GM19467 (cell line): ENCODE measurements at regions not wholly inside any gene's neighbourhood (a gene's known extent, or its start where the extent isn't known, plus 50 kb on each side); places are given as distances from the start of the nearest gene placed in this dataset.
"Not testable (repeated sequence)": the region's sequence is repeated elsewhere in the genome, so short reads cannot be mapped to it uniquely, and the experiment has no call there.

Source experiments
- ATAC-seq: cut with Tn5 transposase; IDR thresholded peaks from one replicate; pipeline ENCODE4 v1.9.1; 2021; ENCODE audit warnings: mild to moderate bottlenecking, moderate library complexity; ENCODE audit not compliant: unreplicated experiment

GRCh38 chrX:81348388-81348787, 146.5 kb downstream of the SH3BGRL start:
- no peak for ATAC-seq

DNA sequence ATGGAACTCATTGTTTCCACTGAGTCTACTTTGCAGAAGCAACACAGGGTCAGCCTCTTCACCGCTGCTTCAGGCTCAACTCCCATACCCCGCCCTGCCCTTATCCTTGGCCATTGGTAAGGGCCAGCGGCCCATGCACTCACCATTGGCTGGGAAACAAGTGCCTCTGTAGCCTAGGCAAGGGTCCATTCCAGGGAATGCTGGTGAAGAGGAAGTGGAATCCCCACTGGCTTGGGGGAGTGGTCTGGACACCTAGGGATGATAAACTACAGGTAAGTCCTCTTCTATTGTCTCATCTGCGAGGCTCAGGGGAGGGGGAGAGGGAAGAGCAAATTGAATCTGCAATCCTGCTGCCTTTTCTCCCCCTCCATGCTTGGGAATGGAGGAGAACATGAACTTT, 153.1 kb downstream of the SH3BGRL start:
- ATAC-seq = no peak

DNA sequence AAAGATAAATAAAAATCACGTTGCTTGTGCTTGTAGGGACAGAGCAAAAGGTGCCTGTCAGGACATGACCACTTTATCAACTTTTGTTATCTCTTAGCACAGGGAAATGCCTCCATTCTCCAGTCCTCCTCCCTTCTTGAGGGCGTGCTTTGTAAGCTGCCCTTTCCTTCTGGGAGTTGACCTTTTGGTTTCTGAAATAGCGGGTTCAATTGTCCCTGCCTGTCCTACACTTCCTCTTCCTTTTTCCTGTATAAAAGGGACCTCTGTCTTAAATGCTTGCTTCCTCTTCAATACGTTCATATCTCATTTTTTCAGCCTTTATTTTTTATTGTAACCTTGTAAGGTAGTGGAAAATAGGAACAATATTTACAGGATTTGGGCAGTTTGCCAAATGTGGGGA, 153.5 kb downstream of the SH3BGRL start:
- ATAC-seq = no peak

DNA sequence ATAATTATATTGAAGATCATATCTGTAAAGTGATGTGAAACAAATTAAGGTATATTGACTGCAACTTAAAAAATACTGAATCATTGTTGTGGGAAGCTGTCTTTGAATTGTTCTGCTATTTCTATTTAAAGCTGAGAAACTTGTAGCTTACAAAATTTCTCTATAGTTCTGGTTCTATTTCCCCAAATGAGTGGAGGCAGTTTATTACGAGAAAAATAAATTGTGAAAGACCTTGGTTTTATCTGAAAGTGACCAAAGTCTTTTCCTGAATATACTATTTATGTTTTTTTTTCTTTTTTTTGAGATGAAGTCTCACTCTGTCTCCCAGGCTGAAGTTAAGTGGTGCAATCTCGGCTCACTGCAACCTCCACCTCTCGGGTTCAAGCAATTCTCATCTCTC, 165.4 kb downstream of the SH3BGRL start:
- ATAC-seq = no peak

DNA sequence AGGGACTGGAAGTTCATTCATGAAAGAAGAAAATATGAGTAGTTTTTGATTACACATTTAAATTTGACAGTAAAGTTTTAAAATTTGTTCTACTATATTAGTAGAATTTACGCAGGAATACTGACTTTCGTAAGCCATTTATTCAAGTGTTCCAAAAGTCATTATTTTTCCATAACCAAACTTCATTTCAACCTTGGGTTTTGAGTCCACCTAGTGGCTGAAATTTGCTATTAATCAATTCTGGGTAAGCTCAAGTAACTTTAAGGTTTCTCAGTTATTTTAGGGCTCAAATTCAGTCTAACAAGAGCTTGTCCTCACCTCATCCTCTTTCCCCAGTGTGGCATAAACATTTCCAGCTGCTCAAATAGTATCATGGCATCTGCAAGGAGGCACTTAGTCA, 175.4 kb downstream of the SH3BGRL start:
- no peak for ATAC-seq

DNA sequence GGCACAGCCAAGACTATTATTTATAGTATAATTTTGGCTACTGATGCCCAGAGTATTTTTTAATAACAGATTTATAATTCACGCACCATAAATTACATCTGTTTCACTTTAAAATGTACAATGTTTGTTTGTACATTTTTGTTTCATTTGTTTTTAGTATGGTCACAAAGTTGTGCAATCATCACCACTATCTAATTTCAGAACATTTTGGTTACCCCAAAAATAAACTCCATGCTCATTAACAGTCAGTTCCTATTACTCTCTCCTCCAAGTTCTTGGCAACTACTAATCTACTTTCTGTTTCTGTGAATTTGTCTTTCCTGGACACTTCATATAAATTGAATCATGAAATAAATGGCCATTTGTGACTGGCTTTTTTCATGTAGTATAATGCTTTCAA, 176.7 kb downstream of the SH3BGRL start:
- no peak for ATAC-seq

DNA sequence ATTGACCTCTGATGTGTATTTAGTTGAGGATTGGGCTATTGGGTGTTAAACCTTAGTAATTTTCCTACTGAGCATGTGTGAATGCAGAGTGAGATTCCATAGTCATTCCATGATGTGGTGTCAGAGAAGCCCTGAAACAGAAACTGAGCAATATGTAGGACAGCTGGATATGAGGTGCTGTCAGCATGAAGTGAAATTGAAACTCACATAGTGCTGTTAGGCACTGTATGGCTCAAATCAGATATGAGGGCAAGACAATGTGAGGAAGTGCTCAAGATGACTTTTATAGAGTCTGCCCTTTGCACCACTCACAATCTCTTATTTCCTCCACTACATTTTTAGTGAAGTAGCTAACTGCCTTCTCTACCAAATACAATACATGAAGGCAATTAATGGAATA, 188.3 kb downstream of the SH3BGRL start:
- ATAC-seq = peak; percentile 64

DNA sequence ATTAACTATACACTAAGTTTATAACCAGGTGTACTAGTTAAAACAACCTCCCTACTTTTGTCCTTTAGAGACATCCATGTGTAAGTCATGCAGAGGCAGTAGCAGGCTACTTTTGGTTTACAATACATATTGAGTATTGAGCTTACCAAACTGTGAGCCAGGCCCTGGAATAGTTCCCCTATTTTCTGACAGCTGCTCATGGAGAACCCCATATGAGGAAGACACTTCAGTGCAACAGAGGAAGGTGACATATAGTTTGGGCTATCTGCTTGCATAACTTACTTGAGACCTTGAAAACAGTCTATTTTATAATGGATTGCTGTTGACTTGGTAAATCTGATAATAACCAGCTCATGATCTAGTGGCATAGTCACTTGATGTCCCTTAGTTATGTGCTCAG, 190.5 kb downstream of the SH3BGRL start:
- ATAC-seq = no peak

- ATAC-seq = no peak
Measured at GRCh38 chrX:81405781-81406180, 203.9 kb downstream of the SH3BGRL start.

DNA sequence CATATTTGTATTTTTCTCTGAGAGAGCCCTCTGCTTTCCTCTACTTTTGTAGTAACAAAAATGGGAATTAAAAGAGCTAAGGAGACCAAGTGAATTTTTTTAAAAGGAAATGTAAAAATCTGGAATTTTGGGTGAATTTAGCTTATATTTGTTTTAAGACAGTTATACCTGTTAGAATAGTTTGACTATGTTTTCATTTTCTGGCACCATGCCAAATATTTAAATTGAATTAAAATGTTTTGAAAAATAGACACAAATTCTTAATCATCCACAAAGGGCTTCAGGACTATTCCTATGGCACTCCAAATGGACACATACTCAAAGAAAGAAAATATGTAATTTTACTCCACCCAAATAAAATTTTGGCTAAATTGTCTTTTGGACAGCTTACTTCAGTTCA, 209.6 kb downstream of the SH3BGRL start:
- ATAC-seq = no peak

GRCh38 chrX:81412428-81412827, 210.5 kb downstream of the SH3BGRL start:
- ATAC-seq = no peak

DNA sequence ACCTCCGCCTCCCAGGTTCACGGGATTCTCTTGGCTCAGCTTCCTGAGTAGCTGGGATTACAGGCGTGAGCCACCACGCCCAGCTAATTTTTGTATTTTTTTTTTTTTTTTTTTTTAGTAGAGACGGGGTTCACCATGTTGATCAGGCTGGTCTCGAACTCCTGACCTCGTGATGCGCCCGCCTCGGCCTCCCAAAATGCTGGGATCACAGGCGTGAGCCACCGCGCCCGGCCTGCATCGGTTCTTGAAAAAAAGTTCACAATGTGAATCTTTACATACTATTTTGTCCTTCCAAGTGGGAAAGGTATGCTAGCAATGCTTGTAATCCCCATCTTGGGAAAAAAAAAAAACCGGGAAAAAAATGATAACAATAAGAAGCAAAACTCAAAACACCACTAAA, 211.0 kb downstream of the SH3BGRL start:
- not testable (repeated sequence) for ATAC-seq

- ATAC-seq = no peak
Measured at GRCh38 chrX:81414630-81415029, 212.7 kb downstream of the SH3BGRL start.
